Small intestine (tissue), 7 donors: ENCODE measurements at regions not wholly inside any gene's neighbourhood (a gene's known extent, or its start where the extent isn't known, plus 50 kb on each side); places are given as distances from the start of the nearest gene placed in this dataset.
A peak's percentile ranks its signal among the peaks of the same experiment; 100 is the strongest.

Source experiments
- DNase-seq, 2 donors: peaks; one replicate each; pipeline versions ENCODE4 v3.0.0 to v3.0.0-alpha.2; 2013
- FAIRE-seq: peaks from 2 replicates; lab custom pipeline; 2012; peaks lifted over from hg19 to GRCh38; lab: Jason Lieb, UNC
- H3K27ac ChIP-seq, 3 donors: one replicate each; pipeline ENCODE4 v1.5.1; 2013; ENCODE audit warnings: low read length in 2 of 3, mild to moderate bottlenecking in 2 of 3, control low read depth in 1 of 3, inconsistent platforms in 1 of 3, low read depth in 1 of 3, moderate library complexity in 1 of 3
- H3K27me3 ChIP-seq, 3 donors: one replicate each; pipeline ENCODE4 v1.6.1; 2013; ENCODE audit warnings: low read length in 3 of 3, inconsistent platforms in 1 of 3; ENCODE audit not compliant: control insufficient read depth in 3 of 3, insufficient read depth in 3 of 3
- H3K36me3 ChIP-seq, 3 donors: one replicate each; pipeline ENCODE4 v1.6.1; 2013; ENCODE audit warnings: low read length in 3 of 3, inconsistent platforms in 1 of 3, low read depth in 1 of 3, mild to moderate bottlenecking in 1 of 3, moderate library complexity in 1 of 3; ENCODE audit not compliant: control insufficient read depth in 3 of 3, insufficient read depth in 2 of 3
- H3K4me1 ChIP-seq, 3 donors: one replicate each; pipeline ENCODE4 v1.6.1; 2013; ENCODE audit warnings: low read length in 2 of 3, inconsistent platforms in 1 of 3, low read depth in 1 of 3, mild to moderate bottlenecking in 1 of 3, moderate library complexity in 1 of 3; ENCODE audit not compliant: control insufficient read depth in 3 of 3, insufficient read depth in 2 of 3
- H3K4me3 ChIP-seq, 3 donors: one replicate each; pipeline ENCODE4 v1.5.1; 2013; ENCODE audit warnings: low read length in 3 of 3, control low read depth in 1 of 3, inconsistent platforms in 1 of 3, low read depth in 1 of 3, mild to moderate bottlenecking in 1 of 3, moderate library complexity in 1 of 3
- H3K9me3 ChIP-seq, 2 donors: one replicate each; pipeline ENCODE4 v1.6.1; 2013; ENCODE audit warnings: low read depth in 1 of 2, low read length in 1 of 2; ENCODE audit not compliant: control insufficient read depth in 2 of 2, insufficient read depth in 1 of 2
- WGBS, 3 donors: extraction: QIAGEN DNeasy Blood & Tissue Kit; methylation state at CpG; one replicate each; pipeline ENCODE4 v1.1.7; 2013; 5-methylcytosine and 5-hydroxymethylcytosine counted together
- donor health status: healthy with polysubstance abuse.
- donor health status: control.
- donor health status: control.
- donor health status: Bipolar disorder and iron deficiency.
- donor health status: healthy.

DNA sequence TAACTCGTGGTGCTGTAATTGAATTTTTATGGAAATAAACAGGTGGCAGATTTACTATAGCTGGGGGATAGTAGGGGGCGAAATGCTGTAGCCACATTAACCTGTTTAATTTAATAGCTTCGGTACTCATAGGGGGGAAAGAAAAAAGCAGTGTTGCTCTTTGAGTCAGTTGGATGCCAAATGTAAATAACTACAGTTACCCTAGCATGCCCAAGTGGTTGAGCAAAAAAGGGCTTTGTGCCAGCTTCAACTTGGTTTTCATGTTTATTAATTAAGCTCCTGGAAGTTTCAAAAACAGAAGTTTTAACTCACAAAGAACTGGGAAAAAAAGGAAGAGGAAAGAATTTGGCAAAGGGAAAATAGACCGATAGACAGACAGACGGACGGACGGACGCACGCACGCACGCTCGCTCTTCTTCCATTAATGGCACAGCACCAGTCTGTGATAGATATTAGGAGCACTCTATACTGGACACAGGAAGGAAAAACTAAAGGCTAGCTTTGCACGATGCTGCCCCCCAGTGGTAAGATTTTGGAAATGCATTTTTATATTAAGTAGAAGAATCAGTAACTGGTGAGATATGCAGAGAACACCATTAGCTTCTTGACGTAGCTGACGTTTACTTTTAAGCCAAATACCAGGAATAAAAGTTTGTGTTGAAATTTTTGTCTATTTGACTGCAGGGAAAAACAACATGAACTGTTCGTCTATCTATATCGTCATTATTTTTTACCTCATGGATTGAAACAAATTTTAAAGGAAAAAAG, 151.8 kb downstream of the SLC7A11 start:
- Histone ChIP-seq H3K9me3 (no peaks in the 10 kb centered on the region), H3K4me1 (no peaks in the 10 kb centered on the region), H3K36me3 (no peaks in the 10 kb centered on the region), H3K27ac (no peak overlapping the region), H3K27me3 (no peaks in the 10 kb centered on the region), H3K4me3 (no peak overlapping the region)
- no peak for FAIRE-seq
- 23 to 29% (median 29%) methylated on average over 17 of the region's 17 CpGs for WGBS, 3 donors
- peak; percentile 77 to 83 for DNase-seq

DNA sequence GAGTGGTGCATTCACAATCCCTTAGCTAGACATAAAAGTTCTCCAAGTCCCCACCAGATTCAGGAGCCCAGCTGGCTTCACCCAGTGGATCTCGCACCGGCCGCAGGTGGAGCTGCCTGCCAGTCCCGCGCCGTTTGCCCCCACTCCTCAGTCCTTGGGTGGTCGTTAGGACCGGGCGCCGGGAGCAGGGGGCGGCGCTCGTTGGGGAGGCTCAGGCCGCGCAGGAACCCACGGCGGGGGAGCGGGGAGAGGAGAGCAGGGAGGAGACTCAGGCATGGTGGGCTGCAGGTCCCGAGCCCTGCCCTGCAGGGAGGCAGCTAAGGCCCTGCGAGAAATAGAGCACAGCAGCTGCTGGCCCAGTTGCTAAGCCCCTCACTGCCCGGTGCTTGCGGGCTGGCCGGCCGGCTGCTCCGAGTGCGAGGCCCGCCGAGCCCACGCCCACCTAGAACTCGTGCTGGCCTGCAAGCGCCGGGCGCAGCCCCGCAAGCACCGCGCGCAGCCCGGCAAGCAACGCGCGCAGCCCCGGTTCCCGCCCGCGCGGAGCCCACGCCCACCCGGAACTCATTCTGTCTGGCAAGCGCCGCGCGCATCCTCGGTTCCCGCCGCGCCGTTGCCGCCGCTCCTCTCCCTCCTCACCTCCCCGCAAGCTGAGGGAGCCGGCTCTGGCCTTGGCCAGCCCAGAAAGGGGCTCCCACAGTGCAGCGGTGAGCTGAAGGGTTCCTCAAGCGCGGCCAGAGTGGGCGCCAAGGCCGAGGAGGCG, 153.5 kb downstream of the SLC7A11 start:
- H3K27me3 ChIP-seq = no peaks in the 10 kb centered on the region
- no peak for DNase-seq
- no peak overlapping the region for H3K27ac ChIP-seq
- no peaks in the 10 kb centered on the region for H3K4me1 ChIP-seq
- no peaks in the 10 kb centered on the region for H3K36me3 ChIP-seq
- 98 to 99% (median 98%) methylated on average over 48 to 67 of the region's 67 CpGs for WGBS, 3 donors
- H3K9me3 ChIP-seq = no peaks in the 10 kb centered on the region
- H3K4me3 ChIP-seq = no peak overlapping the region
- no peak for FAIRE-seq

DNA sequence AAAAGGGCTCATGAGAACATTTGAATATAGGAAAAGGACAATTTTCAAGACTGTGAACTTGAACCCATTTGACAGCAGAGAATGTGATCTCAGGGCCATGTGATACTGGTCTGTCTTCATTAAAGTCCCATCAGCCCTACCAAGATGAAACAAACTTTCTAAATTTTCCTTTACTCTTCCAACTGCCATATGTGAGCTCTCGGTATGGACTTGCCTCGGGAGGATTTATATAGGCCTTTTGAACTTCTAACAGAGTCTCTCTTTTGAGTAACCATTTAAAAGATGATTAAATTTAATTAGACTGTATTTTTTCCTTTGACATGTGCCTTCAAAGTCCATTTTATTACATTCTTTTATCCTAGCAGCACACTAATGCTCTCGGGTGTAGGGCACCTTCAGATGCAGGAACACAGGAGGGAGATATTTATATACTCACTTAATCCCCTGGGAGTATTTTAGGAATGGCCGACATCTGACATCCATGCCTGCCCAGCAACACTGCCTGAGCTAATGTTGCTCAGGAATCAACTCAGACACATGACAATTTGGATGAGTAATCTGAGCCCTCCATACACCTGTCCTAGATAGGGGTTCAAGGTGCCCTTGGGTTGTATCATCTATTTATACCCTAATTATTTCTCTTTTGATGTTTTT, 155.0 kb downstream of the SLC7A11 start:
- Histone ChIP-seq H3K27ac (no peak overlapping the region), H3K9me3 (no peaks in the 10 kb centered on the region), H3K4me1 (no peaks in the 10 kb centered on the region), H3K27me3 (no peaks in the 10 kb centered on the region), H3K36me3 (no peaks in the 10 kb centered on the region), H3K4me3 (no peak overlapping the region)
- DNase-seq (no peak), FAIRE-seq (no peak)
- WGBS, 3 donors = 84 to 86% (median 85%) methylated on average over 4 of the region's 4 CpGs

DNA sequence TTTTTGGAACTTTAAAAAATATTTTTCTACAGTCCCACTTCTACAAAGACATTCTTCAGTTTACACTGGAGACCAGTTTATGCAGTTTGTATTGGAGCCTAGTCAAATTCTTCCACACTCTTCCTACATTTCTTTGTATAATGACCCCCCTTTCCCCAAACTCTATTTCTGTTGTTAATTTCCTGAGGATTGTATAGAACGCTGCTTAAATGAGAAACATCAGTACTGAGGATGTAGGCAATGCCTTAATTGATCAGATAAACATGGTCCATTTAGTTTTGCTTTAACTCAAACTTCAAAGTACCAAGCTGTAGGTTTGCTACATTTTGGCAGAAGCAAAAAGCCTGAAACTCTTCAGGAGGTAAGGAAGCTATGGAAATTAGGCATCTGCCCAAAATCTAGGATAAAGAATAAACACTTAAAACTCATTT, 155.5 kb downstream of the SLC7A11 start:
- Histone ChIP-seq H3K4me1 (no peaks in the 10 kb centered on the region), H3K27me3 (no peaks in the 10 kb centered on the region), H3K4me3 (no peak overlapping the region), H3K9me3 (no peaks in the 10 kb centered on the region), H3K27ac (no peak overlapping the region), H3K36me3 (no peaks in the 10 kb centered on the region)
- no peak for FAIRE-seq
- WGBS, 3 donors = 59 to 68% (median 68%) methylated on average over 1 of the region's 1 CpG
- DNase-seq = no peak

DNA sequence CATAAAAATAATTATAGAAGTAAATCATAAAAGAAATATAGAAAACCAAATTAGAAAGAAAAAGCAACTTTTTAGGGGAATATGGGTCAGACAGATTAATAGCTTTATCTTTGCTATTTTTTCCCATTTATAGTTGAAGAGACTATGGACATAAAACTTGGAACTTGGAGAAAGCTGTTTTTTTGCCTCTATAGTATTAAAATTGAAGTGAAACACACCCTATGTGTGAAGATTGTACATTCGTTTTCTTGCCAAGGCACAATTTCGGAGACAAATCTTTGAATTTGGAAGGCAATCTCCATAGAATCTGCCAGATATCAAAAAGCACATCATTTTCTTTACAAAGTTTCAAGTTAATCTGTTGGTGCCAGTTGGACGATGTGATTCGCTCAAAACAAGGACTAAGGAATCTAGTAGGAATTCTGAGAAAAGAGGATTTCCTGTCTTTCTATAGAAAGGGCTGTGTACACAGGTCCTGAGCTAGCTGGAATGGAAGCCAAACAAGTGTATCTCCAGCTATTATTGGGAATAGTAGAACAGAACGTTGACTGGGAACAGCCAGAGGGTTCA, 156.3 kb downstream of the SLC7A11 start:
- Histone ChIP-seq H3K4me3 (no peak overlapping the region), H3K4me1 (no peaks in the 10 kb centered on the region), H3K9me3 (no peaks in the 10 kb centered on the region), H3K36me3 (no peaks in the 10 kb centered on the region), H3K27me3 (no peaks in the 10 kb centered on the region), H3K27ac (no peak overlapping the region)
- WGBS, 3 donors = 71 to 82% (median 81%) methylated on average over 5 of the region's 5 CpGs
- no peak for DNase-seq
- FAIRE-seq = no peak

DNA sequence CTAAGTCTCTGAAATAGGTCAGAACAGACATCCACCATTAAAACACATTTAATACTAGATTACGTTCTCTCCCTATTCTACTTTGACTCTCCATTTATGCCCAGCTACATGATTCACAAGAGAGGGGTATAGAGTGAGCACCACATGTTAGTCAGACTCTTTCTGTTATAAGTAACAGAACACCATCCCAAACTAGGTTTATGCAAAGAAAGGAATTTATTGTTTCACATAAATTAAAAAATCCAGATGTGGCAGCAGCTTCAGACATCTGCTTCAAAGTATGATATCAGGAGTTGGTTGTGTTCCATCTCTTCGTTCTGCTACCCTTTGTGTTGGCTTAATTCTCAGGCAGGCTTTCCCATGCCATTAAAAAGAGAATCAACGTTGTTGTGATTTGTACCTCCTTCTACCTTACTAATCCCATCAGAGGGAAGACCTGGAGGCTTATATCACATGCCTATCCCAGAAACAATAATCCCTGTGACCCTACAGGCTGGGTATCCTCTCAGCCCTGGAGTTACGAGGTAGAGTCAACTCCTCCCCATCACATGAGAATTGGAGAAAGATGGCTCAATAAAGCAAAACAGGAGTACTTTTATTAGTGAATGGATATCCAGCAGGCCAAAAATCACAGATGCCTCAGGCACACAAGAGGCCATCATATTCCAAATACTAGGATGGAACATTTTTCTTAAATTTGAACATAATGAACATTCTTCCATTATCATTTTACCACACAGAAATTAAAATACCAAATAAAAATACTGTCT, 163.2 kb downstream of the SLC7A11 start:
- Histone ChIP-seq H3K27me3 (no peaks in the 10 kb centered on the region), H3K36me3 (no peaks in the 10 kb centered on the region), H3K4me1 (no peaks in the 10 kb centered on the region), H3K9me3 (no peaks in the 10 kb centered on the region), H3K4me3 (no peak overlapping the region), H3K27ac (no peak overlapping the region)
- no peak for DNase-seq
- FAIRE-seq = no peak
- WGBS, 3 donors = 78 to 86% (median 80%) methylated on average over 4 of the region's 4 CpGs

DNA sequence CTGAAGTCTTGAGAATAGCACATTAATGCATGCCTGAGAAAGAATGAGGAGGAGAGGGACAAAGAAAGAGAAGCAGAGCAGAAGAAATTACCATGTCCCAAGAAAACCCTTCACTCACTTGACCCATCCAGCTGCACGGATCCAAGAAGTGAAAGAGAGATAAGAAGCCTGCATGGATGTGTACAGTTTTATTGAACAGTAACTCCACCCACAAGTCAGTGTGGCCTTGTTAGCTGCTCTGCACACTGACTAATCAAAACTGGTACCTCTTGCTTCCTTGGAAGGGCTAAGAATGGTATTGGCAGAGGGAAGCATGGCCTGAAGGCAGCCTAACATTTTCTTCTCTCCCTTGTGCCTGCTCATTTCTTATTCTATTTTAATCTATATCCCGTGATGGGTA, 163.9 kb downstream of the SLC7A11 start:
- DNase-seq (peak; percentile 28 to 51), FAIRE-seq (no peak)
- H3K9me3 ChIP-seq = no peaks in the 10 kb centered on the region
- 27 to 51% (median 43%) methylated on average over 2 of the region's 2 CpGs for WGBS, 3 donors
- no peaks in the 10 kb centered on the region for H3K4me1 ChIP-seq
- H3K4me3 ChIP-seq = no peak overlapping the region
- H3K27me3 ChIP-seq = no peaks in the 10 kb centered on the region
- H3K36me3 ChIP-seq = no peaks in the 10 kb centered on the region
- H3K27ac ChIP-seq = no peak overlapping the region

DNA sequence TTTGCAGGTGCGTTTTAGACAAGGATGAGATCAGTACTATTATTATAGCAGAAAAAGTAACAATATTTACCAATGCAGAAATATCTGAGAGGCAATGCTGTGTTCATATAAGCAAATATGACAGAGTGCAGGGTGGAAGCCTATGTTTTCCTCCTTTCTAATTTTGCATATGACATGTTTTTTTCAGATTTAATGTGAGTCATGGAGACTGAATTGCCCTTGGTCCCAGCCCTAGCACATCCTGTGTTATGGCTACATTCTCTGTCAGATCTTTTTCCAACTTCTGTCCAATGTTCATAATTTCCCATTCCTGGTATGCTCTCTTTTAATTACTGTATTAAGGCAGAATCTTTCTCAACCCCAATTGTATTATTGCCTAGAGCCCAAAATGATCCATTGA, 165.6 kb downstream of the SLC7A11 start:
- FAIRE-seq = no peak
- H3K4me3 ChIP-seq = no peak overlapping the region
- no peak for DNase-seq
- H3K27me3 ChIP-seq = no peaks in the 10 kb centered on the region
- 88 to 95% (median 88%) methylated on average over 1 of the region's 1 CpG for WGBS, 3 donors
- no peak overlapping the region for H3K27ac ChIP-seq
- no peaks in the 10 kb centered on the region for H3K36me3 ChIP-seq
- H3K9me3 ChIP-seq = no peaks in the 10 kb centered on the region
- no peaks in the 10 kb centered on the region for H3K4me1 ChIP-seq
